PC-9 (cell line): ENCODE measurements at regions not wholly inside any gene's neighbourhood (a gene's known extent, or its start where the extent isn't known, plus 50 kb on each side); places are given as distances from the start of the nearest gene placed in this dataset.
A peak's percentile ranks its signal among the peaks of the same experiment; 100 is the strongest.

Source experiments
- BruUV-seq: library from RNA; stranded (reverse); fragments of 400-500 nt; replicated peaks from 2 replicates; lab custom pipeline; 2021; lab: Mats Ljungman, UMichigan
- CTCF ChIA-PET: fragments of 300-600 bp; sonication (Branson Sonifier 250); formaldehyde crosslinking; loops from one replicate; lab custom pipeline; 2022; ENCODE audit warnings: antibody characterized with exemption; lab: Charles Lee
- POLR2A ChIA-PET: fragments of 300-600 bp; sonication (Branson Sonifier 250); formaldehyde crosslinking; loops from one replicate; lab custom pipeline; 2022; ENCODE audit warnings: antibody characterized with exemption; ENCODE audit not compliant: unreplicated experiment; lab: Charles Lee
- DNase-seq, 2 experiments: peaks; one replicate each; pipeline versions ENCODE4 v3.0.0 to v3.0.0-alpha.2; 2015 to 2022; ENCODE audit warnings: mixed read lengths in 1 of 2
- H2AFZ ChIP-seq: fragments of 200-600 bp; sonication (generic); 2 replicates; pipeline ENCODE4 v1.8.1; 2017; ENCODE audit warnings: antibody characterized with exemption
- H3F3A ChIP-seq: fragments of 200-600 bp; sonication (generic); 2 replicates; pipeline ENCODE4 v1.8.1; 2017; ENCODE audit warnings: antibody characterized with exemption, mild to moderate bottlenecking, low read depth; ENCODE audit not compliant: insufficient read depth
- H3K27ac ChIP-seq: fragments of 200-600 bp; sonication (generic); 2 replicates; pipeline ENCODE4 v1.6.1; 2016; ENCODE audit warnings: mixed run types
- H3K27me3 ChIP-seq: fragments of 200-600 bp; sonication (generic); 2 replicates; pipeline ENCODE4 v1.6.1; 2016; ENCODE audit warnings: low read depth, mixed run types; ENCODE audit not compliant: insufficient read depth
- H3K36me3 ChIP-seq: fragments of 200-600 bp; sonication (generic); 2 replicates; pipeline ENCODE4 v1.6.1; 2016; ENCODE audit warnings: low read depth, mixed run types
- H3K4me1 ChIP-seq: fragments of 200-600 bp; sonication (generic); replicated peaks from 2 replicates; pipeline ENCODE4 v1.6.1; 2016; ENCODE audit warnings: mixed run types; ENCODE audit not compliant: insufficient read depth
- H3K4me2 ChIP-seq: fragments of 200-600 bp; sonication (generic); 2 replicates; pipeline ENCODE4 v1.6.1; 2017; ENCODE audit warnings: mixed run types
- H3K4me3 ChIP-seq: fragments of 200-600 bp; sonication (generic); 2 replicates; pipeline ENCODE4 v1.6.1; 2016; ENCODE audit warnings: mixed run types
- H3K79me2 ChIP-seq: fragments of 200-600 bp; sonication (generic); 2 replicates; pipeline ENCODE4 v1.6.1; 2017; ENCODE audit warnings: low read depth, mixed run types
- H3K9me2 ChIP-seq: fragments of 200-600 bp; sonication (generic); 2 replicates; pipeline ENCODE4 v1.8.1; 2017; ENCODE audit warnings: mild to moderate bottlenecking; ENCODE audit not compliant: insufficient read depth
- H3K9me3 ChIP-seq: fragments of 200-600 bp; sonication (generic); 2 replicates; pipeline ENCODE4 v1.8.1; 2016; ENCODE audit warnings: low read depth; ENCODE audit not compliant: insufficient read depth
- H4K20me1 ChIP-seq: fragments of 200-600 bp; sonication (generic); 2 replicates; pipeline ENCODE4 v1.8.1; 2017; ENCODE audit not compliant: insufficient read depth
- EZH2 ChIP-seq: fragments of 200-600 bp; sonication (generic); IDR thresholded peaks from 2 replicates; pipeline ENCODE4 v1.8.0; 2017; ENCODE audit warnings: antibody characterized with exemption, low read depth
- intact Hi-C: fragments of 100-400 bp; cut with micrococcal nuclease; formaldehyde crosslinking; loops from one replicate; pipeline ENCODE4 v1.10.0; 2022; ENCODE audit not compliant: unreplicated experiment
- TF ChIP-seq, protein P1 (sequence below): fragments of 200-600 bp; sonication (generic); conservative IDR thresholded peaks from 2 replicates; pipeline ENCODE4 v1.6.1; 2017; ENCODE audit warnings: mixed run types, antibody characterized with exemption, mild to moderate bottlenecking, moderate library complexity

DNA sequence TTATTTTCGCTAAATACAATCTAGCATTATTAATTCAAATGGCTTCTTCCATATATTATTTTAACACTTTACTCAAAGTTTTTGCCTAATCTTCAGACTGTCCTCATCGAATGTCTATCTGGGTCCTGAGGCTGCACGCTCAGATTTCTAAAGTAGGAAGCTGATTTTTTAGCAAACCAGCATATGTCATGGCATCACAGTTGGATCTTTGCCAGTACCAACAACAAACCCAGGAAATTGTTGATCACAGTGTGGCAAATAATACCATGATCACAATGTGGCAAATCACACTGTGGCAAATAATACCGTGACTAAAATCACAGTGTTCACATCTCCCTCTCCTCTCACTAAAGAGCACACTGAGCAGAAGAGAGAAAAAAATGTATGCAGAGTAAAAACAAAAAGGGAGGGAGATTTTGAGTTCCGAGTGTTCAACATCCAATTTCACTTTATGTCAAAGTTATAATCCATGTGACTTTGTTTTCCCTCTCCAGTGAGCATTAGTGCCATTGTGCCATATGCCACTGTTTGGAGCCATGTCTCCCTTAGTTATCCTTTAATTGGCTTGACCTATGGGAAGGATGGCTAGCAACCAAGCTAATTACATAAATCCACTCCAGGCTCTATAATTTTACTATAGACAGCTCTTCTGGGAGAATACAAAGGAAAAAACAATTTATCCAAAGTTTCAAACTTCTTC is 1059.6 kb downstream of the HACE1 start:
- no peak for TF ChIP-seq EZH2
- TF ChIP-seq, protein P1, sequence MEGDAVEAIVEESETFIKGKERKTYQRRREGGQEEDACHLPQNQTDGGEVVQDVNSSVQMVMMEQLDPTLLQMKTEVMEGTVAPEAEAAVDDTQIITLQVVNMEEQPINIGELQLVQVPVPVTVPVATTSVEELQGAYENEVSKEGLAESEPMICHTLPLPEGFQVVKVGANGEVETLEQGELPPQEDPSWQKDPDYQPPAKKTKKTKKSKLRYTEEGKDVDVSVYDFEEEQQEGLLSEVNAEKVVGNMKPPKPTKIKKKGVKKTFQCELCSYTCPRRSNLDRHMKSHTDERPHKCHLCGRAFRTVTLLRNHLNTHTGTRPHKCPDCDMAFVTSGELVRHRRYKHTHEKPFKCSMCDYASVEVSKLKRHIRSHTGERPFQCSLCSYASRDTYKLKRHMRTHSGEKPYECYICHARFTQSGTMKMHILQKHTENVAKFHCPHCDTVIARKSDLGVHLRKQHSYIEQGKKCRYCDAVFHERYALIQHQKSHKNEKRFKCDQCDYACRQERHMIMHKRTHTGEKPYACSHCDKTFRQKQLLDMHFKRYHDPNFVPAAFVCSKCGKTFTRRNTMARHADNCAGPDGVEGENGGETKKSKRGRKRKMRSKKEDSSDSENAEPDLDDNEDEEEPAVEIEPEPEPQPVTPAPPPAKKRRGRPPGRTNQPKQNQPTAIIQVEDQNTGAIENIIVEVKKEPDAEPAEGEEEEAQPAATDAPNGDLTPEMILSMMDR, result no peak
- CTCF ChIA-PET, result no interaction called here
- BruUV-seq, result no TSS peak

DNA sequence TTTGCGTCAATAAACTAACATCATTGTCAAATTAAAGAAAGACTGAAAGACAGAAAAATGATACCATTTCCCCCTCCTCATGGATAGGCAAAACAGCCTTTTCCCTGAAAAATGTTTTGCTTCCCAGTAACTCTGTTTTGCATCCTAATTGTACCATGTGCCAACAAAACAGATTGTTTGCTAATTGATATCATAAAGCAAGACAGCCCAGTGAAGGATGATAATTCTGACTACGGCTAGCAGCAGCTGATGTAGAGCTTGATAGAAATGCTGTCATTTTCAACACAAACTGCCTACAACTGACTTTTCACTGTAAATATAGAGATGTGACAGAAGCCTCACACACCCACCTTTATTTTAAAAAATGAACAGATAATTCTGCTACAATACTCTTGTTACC is 1061.6 kb downstream of the HACE1 start:
- no peaks in the 10 kb centered on the region for H3K9me2 ChIP-seq
- intact Hi-C loops, result no loop called here

More for the DNA sequence above, 1059.6 kb downstream of the HACE1 start:
- intact Hi-C loops, result no loop called here
- Histone ChIP-seq H3K27me3 (no peaks in the 10 kb centered on the region), H3K9me3 (no peaks in the 10 kb centered on the region), H2AFZ (no peak overlapping the region), H3F3A (no peaks in the 10 kb centered on the region; the same call in 1 of the 2 replicates), H3K9me2 (no peaks in the 10 kb centered on the region), H3K36me3 (no peaks in the 10 kb centered on the region), H3K79me2 (no peaks in the 10 kb centered on the region), H3K4me3 (no peak overlapping the region), H4K20me1 (no peaks in the 10 kb centered on the region), H3K4me2 (no peak overlapping the region), H3K4me1 (no peaks in the 10 kb centered on the region), H3K27ac (no peak overlapping the region)
- POLR2A ChIA-PET, result no interaction called here
- no peak for DNase-seq

DNA sequence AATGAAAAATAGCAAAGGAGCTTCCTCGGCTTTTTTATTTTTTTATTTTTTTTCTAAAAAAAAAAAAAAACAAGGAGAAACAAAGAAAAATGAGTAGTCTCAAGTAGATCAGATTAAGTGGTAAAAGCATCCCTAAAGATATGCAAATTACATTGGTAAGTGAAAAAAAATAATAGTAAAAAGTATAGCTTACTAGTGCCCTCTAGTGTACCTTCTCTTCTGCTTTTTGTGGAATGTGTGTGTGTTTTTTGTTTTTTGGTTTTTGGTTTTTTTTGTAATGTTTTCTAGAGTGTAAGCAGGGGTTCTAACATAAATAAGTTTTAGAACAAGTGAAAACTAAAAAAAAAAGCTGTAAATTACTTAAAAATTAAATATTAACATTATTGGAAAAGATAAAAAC is 1062.0 kb downstream of the HACE1 start:
- Histone ChIP-seq H3K9me2 (no peaks in the 10 kb centered on the region), H3K4me1 (no peaks in the 10 kb centered on the region), H3K27me3 (no peaks in the 10 kb centered on the region), H3K27ac (no peak overlapping the region), H3K4me2 (no peak overlapping the region), H3K79me2 (no peaks in the 10 kb centered on the region), H4K20me1 (no peaks in the 10 kb centered on the region), H3F3A (no peaks in the 10 kb centered on the region; the same call in 1 of the 2 replicates), H3K9me3 (no peaks in the 10 kb centered on the region), H3K4me3 (no peak overlapping the region), H3K36me3 (no peaks in the 10 kb centered on the region), H2AFZ (no peak overlapping the region)
- DNase-seq, result no peak
- POLR2A ChIA-PET, result interaction anchor here (0.6 kb wide), 1 partner anchor 455 kb away, joined by 3 read pairs; no protein-coding TSS in a partner anchor
- no TSS peak for BruUV-seq
- intact Hi-C loops, result no loop called here
- CTCF ChIA-PET, result interaction anchor here (0.6 kb wide), 2 partner anchors 404 to 679 kb away, joined by 3 read pairs; no protein-coding TSS in a partner anchor
- no peak for TF ChIP-seq EZH2
- TF ChIP-seq, protein P1, result peak; percentile 61

More for the DNA sequence above, 1061.6 kb downstream of the HACE1 start:
- H3K4me1 ChIP-seq, result no peaks in the 10 kb centered on the region
- H3K27me3 ChIP-seq, result no peaks in the 10 kb centered on the region
- no peak overlapping the region for H3K27ac ChIP-seq
- no peak overlapping the region for H3K4me2 ChIP-seq
- TF ChIP-seq EZH2, result no peak
- TF ChIP-seq, protein P1, result no peak
- no TSS peak for BruUV-seq
- H4K20me1 ChIP-seq, result no peaks in the 10 kb centered on the region
- no peaks in the 10 kb centered on the region; the same call in 1 of the 2 replicates for H3F3A ChIP-seq
- no peaks in the 10 kb centered on the region for H3K36me3 ChIP-seq
- no peak for DNase-seq
- no peaks in the 10 kb centered on the region for H3K9me3 ChIP-seq
- ChIA-PET CTCF (interaction anchor here (0.6 kb wide), 1 partner anchor 403 kb away, joined by 3 read pairs; no protein-coding TSS in a partner anchor), POLR2A (no interaction called here)
- H2AFZ ChIP-seq, result no peak overlapping the region
- H3K4me3 ChIP-seq, result no peak overlapping the region
- no peaks in the 10 kb centered on the region for H3K79me2 ChIP-seq
